ENCODE measurements at regions not wholly inside any gene's neighbourhood (a gene's known extent, or its start where the extent isn't known, plus 50 kb on each side); places are given as distances from the start of the nearest gene placed in this dataset.
A peak's percentile ranks its signal among the peaks of the same experiment; 100 is the strongest.
"Not testable (repeated sequence)": the region's sequence is repeated elsewhere in the genome, so short reads cannot be mapped to it uniquely, and the experiment has no call there.

GRCh38 chr16:49940464-49941224 is 84.4 kb upstream of the CNEP1R1 start:
- DNase-seq, result no peak

GRCh38 chr16:49944221-49944620 is 80.8 kb upstream of the CNEP1R1 start:
- no peak for DNase-seq

DNA sequence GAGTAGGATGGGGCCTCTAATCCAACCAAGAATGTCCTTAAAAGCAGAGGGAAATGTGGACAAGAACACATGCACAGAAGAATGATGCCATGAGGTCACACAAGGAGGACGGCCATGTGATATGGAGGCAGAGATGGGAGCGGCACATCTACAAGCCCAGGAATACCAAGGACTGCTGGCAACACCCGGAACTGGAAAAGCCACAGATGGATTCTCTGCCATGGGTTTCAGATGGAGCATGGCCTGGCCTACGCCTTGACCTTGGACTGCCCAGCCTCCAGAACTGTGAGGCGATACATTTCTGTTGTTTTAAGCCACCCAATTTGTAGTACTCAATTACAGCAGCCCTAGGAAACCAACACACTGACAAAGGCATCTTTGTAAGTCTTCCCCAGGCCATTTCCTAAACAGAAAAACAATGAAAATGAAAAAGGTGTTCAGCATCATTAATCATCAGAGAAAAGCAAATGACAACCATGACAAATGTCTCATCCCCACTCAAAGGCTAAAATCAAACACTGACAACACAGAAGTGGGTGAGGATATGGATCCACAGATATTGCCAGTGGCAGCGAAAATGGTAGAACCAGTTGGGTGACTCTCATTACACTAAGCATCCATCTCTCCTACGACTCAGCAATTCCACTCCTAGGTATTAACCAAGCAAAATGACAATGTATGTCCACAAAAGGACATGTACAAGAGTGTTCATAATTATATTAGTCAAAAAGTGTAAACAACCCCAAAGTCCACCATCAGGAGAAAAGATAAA is 76.9 kb upstream of the CNEP1R1 start:
- no peak for DNase-seq

DNA sequence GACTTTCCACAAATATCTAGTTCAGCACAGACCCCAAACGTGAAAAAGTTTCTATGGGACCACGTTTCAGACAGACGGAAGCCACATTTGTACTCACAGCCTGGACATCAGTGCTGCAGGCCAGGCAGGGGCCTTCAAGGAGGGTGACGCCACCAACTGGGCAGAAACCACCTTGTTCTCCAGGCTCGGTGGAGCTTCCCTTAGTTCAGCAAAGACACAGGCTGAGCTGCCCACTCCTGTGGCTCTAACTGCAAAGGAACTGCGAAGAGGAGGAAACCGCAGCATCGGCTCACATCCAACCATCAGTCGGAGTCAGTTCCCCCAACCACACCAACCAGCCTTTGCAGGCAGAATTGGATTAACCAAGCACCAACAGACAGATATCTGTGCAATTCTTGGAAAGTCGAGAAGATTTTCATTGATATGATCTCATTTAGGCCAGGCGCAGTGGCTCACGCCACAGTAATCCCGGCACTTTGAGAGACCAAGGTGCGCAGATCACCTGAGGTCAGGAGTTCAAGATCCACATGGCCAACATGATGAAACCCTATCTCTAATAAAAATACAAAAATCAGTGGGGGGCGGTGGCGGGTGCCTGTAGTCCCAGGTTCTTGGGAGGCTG is 73.3 kb upstream of the CNEP1R1 start:
- no peak for DNase-seq

GRCh38 chr16:49952386-49952785 is 72.6 kb upstream of the CNEP1R1 start:
- peak; percentile 64 for DNase-seq

GRCh38 chr16:49953090-49953489 is 71.9 kb upstream of the CNEP1R1 start:
- DNase-seq, result no peak

GRCh38 chr16:49955858-49956257 is 69.2 kb upstream of the CNEP1R1 start:
- no peak for DNase-seq

DNA sequence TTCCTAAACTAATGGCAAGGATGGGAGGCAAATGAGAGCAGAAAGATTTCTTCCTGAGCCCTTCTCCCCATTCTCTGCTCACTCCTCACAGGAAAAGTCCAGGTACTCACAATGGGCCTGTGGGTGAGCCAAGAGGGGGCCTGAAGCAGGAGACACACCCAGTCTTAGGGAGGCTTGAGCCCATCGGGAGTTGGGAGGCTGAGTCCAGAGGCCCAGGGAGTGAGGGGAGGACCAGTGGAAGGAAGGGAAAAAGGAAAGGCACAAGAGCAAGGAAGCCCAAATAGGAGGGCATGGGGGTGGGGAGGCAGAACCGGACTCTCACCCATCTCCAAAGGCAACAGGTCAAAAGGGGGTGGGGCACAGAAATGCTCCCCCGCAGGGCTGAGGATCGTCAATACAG is 68.1 kb upstream of the CNEP1R1 start:
- no peak for DNase-seq

GRCh38 chr16:49958448-49958847 is 66.6 kb upstream of the CNEP1R1 start:
- DNase-seq, result no peak

GRCh38 chr16:49959552-49960277 is 65.3 kb upstream of the CNEP1R1 start:
- DNase-seq, result no peak

DNA sequence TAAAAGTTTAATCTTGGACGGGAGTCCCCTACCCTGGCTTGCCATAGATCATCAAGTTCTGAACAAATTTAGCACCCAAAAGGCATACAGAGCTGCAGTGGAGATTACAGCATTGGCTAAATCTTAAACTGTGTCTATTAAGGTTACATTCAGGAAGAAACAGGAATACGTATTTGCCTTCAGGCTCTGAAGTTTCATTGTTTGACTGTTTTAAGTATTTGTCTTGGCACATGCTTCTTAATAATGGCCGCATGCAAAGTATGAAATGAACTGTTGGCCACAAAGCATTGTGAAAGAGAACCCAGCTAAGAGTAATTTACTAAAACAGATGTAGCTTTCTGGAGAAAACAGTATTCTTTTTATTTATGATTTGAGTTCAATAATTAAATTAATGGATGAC is 63.9 kb upstream of the CNEP1R1 start:
- no peak for DNase-seq

DNA sequence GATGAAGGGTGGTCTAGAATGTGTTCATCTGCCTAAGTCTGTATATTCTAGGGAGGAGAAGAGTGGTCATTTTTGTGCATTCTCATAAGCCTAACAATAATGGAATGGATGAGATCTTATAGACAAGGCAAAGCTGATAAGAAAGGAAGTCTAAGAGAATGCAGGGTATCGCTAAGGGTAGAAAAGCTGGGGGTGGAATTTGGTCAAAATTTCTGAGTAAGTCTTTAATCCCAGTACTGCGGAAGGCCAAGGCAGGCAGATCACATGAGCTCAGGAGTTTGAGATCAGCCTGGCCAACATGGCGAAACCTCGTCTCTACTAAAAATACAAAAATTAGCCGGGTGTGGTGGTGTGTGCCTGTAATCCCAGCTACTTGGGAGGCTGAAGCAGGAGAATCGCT is 62.5 kb upstream of the CNEP1R1 start:
- not testable (repeated sequence) for DNase-seq

DNA sequence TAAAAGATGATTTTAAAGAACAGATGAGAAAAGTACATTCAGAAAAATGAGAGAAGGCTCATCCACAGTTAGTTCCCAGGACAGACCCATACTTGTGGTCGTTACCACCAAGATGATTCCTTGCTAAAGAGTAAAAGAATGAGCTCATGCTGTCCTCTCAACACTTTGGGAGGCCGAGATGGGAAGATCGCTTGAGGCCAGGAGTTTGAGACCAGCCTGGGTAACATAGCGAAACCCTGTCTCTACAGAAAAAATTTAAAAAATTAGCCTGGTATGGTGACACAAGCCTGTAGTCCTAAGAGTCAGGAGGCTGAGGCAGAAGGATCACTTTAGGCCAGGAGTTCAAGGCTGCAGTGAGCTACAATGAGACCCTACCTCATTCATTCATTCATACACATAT is 60.7 kb upstream of the CNEP1R1 start:
- no peak for DNase-seq

DNA sequence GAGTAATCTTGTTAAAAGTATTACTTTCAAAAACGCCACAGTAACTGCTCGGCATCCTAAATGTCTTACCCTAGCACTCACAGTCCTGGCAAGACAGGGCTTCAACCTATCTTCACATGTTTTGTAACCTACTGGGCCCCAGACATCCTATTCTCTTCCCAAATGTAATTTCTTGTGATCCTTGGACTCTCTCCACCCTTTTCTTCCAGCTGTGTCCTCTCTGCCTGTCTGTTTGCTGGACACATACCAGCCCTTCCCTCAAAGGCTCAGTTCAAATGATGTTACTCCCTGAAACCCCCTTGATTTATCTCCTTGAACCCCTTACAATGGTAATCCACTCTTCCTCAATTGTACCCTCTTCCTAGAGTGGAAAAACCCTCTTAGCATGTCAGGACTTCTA is 60.1 kb upstream of the CNEP1R1 start:
- no peak for DNase-seq

GRCh38 chr16:49967012-49967559 is 57.9 kb upstream of the CNEP1R1 start:
- DNase-seq, result no peak

DNA sequence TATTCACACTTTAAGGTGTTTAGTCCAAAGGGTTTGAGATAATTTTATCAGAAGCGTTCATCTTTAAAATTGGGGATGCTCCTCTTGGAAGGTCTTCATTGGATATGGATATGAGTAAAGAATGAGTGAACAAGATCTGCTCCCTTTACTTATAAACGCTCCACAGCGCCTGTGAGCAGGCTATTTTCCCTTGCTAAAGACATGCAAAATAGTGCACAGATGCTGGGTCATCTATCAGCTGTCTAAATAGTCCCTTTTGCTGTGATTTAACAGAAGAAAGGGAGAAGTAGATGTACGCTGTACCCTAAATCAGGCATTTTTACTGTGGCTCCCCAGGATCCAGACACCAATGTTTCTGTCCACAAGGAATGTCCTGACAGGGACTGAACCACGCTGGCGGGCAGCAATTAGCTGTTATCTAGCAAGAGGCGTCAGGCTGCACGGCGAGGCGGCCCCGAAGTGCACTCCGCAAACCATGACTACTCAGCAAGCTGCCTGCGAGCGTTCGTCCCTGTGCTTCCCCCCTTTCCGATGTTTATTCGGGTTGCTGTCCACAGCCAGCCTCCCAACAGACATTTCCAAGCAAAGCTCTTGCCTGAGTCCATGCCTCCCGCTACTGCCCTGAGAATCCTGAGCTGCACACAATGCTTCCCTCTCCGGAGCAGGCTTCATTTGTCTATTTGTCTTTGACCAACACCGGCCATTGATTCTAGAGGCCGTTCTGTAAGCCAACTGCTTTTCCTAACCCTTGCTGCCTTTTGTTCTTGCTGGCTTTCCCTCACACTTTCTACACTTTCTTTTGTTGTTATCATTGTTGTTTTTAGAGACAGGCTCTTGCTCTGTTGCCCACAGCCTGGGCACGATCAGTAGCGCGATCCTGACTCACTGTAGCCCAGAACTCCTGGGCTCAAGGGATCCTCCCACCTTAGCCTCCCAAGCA is 55.7 kb upstream of the CNEP1R1 start:
- DNase-seq, result no peak

- no peak for DNase-seq
Observed at GRCh38 chr16:49970797-49971431, 54.1 kb upstream of the CNEP1R1 start.

- DNase-seq, result no peak
Observed at GRCh38 chr16:49972280-49972679, 52.7 kb upstream of the CNEP1R1 start.

DNA sequence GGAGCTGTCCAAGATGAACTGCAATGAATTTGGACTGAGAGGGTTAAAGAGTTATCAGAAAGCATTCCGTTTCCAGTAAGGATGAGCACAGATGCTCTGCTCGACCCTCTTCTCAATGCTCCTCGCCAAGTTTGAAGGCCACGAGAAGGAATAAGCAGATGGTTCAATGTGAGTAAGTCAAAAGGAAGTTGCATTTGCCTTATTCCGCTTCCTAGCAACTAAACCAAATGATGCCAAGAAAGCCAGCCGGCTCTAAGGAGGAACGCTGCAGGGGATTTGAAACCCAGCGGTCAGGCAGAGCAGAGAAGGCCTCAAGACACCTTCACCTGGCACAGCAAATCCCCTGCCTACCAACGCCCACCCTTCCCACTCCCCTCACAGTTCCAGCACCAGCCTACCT is 52.1 kb upstream of the CNEP1R1 start:
- no peak for DNase-seq

All from fibroblast of skin of abdomen (primary cell).